ENCODE measurements at regions not wholly inside any gene's neighbourhood (a gene's known extent, or its start where the extent isn't known, plus 50 kb on each side); places are given as distances from the start of the nearest gene placed in this dataset.

GRCh38 chr12:125688881-125689280 is 623.6 kb downstream of the AACS start:
- H3K27ac Mint-ChIP-seq (ENCODE audit: unreplicated experiment) = no peak overlapping the region
- no peaks in the 10 kb centered on the region for H3K27me3 Mint-ChIP-seq (ENCODE audit: unreplicated experiment)
- H3K4me3 Mint-ChIP-seq (ENCODE audit: low read depth, unreplicated experiment) = no peak overlapping the region
- H3K9me3 Mint-ChIP-seq (ENCODE audit: low read depth, unreplicated experiment) = no peaks in the 10 kb centered on the region
- intact Hi-C loops (cut with micrococcal nuclease; ENCODE audit: unreplicated experiment) = no loop called here
- no peak for DNase-seq
- no peaks in the 10 kb centered on the region for H3K4me1 Mint-ChIP-seq (ENCODE audit: low read depth, unreplicated experiment)
- BruUV-seq (replicated peaks) = no TSS peak
- CTCF ChIA-PET = interaction anchor here (0.7 kb wide), 1 partner anchor 223 kb away, joined by 4 read pairs; no protein-coding TSS in a partner anchor
- no peaks in the 10 kb centered on the region for H3K36me3 Mint-ChIP-seq (ENCODE audit: insufficient read depth, unreplicated experiment)
- no peak for TF ChIP-seq CTCF (IDR thresholded peaks at IDR 0.05; ENCODE audit: unreplicated experiment)

GRCh38 chr12:125689576-125690410 is 624.6 kb downstream of the AACS start:
- H3K4me3 Mint-ChIP-seq (ENCODE audit: low read depth, unreplicated experiment) = no peak overlapping the region
- BruUV-seq (replicated peaks) = no TSS peak
- H3K27me3 Mint-ChIP-seq (ENCODE audit: unreplicated experiment) = no peaks in the 10 kb centered on the region
- H3K9me3 Mint-ChIP-seq (ENCODE audit: low read depth, unreplicated experiment) = no peaks in the 10 kb centered on the region
- H3K4me1 Mint-ChIP-seq (ENCODE audit: low read depth, unreplicated experiment) = no peaks in the 10 kb centered on the region
- intact Hi-C loops (cut with micrococcal nuclease; ENCODE audit: unreplicated experiment) = no loop called here
- TF ChIP-seq CTCF (IDR thresholded peaks at IDR 0.05; ENCODE audit: unreplicated experiment) = no peak
- no peak overlapping the region for H3K27ac Mint-ChIP-seq (ENCODE audit: unreplicated experiment)
- H3K36me3 Mint-ChIP-seq (ENCODE audit: insufficient read depth, unreplicated experiment) = no peaks in the 10 kb centered on the region
- DNase-seq = no peak
- CTCF ChIA-PET = interaction anchor here (0.7 kb wide), 1 partner anchor 223 kb away, joined by 4 read pairs; no protein-coding TSS in a partner anchor

GRCh38 chr12:125690841-125691240 is 625.6 kb downstream of the AACS start:
- Mint-ChIP-seq H3K4me1 (ENCODE audit: low read depth, unreplicated experiment) (no peaks in the 10 kb centered on the region), H3K27me3 (ENCODE audit: unreplicated experiment) (no peaks in the 10 kb centered on the region), H3K36me3 (ENCODE audit: insufficient read depth, unreplicated experiment) (no peaks in the 10 kb centered on the region), H3K9me3 (ENCODE audit: low read depth, unreplicated experiment) (peaks cover 9% of the 10 kb centered on the region), H3K27ac (ENCODE audit: unreplicated experiment) (no peak overlapping the region), H3K4me3 (ENCODE audit: low read depth, unreplicated experiment) (no peak overlapping the region)
- DNase-seq = no peak
- CTCF ChIA-PET = no interaction called here
- intact Hi-C loops (cut with micrococcal nuclease; ENCODE audit: unreplicated experiment) = no loop called here
- no peak for TF ChIP-seq CTCF (IDR thresholded peaks at IDR 0.05; ENCODE audit: unreplicated experiment)
- no TSS peak for BruUV-seq (replicated peaks)

DNA sequence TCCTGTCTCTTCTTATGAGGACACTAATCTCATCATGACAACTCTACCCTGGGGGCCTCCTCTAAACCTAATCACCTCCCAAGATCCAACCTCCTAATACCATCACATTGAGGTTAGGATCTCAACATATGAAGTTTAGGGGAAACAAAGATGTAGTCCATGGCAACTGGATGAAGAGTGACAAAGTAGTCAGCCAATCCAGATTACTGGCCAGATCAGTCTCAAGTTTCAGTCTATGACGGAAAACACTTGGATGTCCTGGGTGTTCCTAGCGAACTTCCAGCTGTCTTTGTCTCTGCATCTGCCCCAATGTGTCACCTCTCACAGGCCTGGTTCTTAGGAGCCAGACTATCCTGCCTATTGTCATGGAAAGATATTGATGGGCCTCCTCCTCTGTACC is 630.8 kb downstream of the AACS start:
- no TSS peak for BruUV-seq (replicated peaks)
- no peaks in the 10 kb centered on the region for H3K27me3 Mint-ChIP-seq (ENCODE audit: unreplicated experiment)
- peaks cover 15% of the 10 kb centered on the region for H3K9me3 Mint-ChIP-seq (ENCODE audit: low read depth, unreplicated experiment)
- no peak for DNase-seq
- CTCF ChIA-PET = no interaction called here
- TF ChIP-seq CTCF (IDR thresholded peaks at IDR 0.05; ENCODE audit: unreplicated experiment) = no peak
- no peak overlapping the region for H3K4me3 Mint-ChIP-seq (ENCODE audit: low read depth, unreplicated experiment)
- no peak overlapping the region for H3K27ac Mint-ChIP-seq (ENCODE audit: unreplicated experiment)
- intact Hi-C loops (cut with micrococcal nuclease; ENCODE audit: unreplicated experiment) = no loop called here
- H3K36me3 Mint-ChIP-seq (ENCODE audit: insufficient read depth, unreplicated experiment) = no peaks in the 10 kb centered on the region
- H3K4me1 Mint-ChIP-seq (ENCODE audit: low read depth, unreplicated experiment) = no peaks in the 10 kb centered on the region
